Testis (tissue), 2 donors: ENCODE measurements at regions not wholly inside any gene's neighbourhood (a gene's known extent, or its start where the extent isn't known, plus 50 kb on each side); places are given as distances from the start of the nearest gene placed in this dataset.

Experiments
- POLR2A ChIP-seq: fragments of 450-650 bp; IDR thresholded peaks from one replicate; pipeline ENCODE4 v1.6.1; 2017; ENCODE audit warnings: antibody characterized with exemption, mild to moderate bottlenecking, moderate library complexity
- TF ChIP-seq, protein P1 (sequence below), 3 experiments: fragments of 450-650 bp in 2 of 3; fragments of 200-600 bp in 1 of 3; sonication (generic) in 1 of 3; IDR thresholded peaks; one replicate each; pipeline ENCODE4 v1.5.1; 2016 to 2019; ENCODE audit warnings: antibody characterized with exemption in 3 of 3, mild to moderate bottlenecking in 2 of 3, moderate library complexity in 1 of 3

DNA sequence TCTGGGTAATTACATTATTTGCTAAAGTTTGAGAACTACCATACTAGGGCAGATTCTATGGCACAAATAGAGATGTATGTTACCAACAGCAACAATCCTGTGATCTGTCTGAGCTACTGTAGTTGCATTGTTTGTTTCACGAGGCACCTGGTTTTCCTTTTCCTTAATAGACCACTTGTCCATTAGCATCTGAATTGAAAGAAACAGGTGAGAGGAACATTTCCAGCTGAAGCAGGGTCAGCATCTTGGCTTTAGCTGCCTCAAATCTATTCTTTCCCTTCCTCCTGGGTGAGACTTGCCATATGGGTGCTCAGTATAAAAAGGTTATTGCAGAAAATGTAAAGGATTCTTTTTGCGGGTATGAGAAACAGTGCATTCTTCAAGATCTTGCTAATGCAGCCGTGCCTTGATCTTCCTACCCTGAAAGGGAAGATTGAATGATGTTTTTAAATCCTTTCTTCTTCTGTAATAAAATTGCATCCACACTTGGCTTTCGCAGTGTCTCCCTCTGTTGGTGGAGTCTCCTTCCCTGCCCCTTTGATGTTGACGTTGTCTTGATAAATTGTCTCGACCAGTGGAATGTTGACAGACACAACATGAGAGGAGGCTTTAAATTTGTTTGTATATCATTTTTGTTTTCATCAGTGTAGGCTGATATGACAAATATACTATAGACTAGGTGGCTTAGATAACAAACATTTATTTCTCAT, 118.0 kb upstream of the BRINP1 start:
- no peak for TF ChIP-seq POLR2A
- TF ChIP-seq, protein P1, sequence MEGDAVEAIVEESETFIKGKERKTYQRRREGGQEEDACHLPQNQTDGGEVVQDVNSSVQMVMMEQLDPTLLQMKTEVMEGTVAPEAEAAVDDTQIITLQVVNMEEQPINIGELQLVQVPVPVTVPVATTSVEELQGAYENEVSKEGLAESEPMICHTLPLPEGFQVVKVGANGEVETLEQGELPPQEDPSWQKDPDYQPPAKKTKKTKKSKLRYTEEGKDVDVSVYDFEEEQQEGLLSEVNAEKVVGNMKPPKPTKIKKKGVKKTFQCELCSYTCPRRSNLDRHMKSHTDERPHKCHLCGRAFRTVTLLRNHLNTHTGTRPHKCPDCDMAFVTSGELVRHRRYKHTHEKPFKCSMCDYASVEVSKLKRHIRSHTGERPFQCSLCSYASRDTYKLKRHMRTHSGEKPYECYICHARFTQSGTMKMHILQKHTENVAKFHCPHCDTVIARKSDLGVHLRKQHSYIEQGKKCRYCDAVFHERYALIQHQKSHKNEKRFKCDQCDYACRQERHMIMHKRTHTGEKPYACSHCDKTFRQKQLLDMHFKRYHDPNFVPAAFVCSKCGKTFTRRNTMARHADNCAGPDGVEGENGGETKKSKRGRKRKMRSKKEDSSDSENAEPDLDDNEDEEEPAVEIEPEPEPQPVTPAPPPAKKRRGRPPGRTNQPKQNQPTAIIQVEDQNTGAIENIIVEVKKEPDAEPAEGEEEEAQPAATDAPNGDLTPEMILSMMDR (IDR thresholded peaks at IDR 0.05), result no peak
